IMR-90 (cell line): ENCODE measurements at regions not wholly inside any gene's neighbourhood (a gene's known extent, or its start where the extent isn't known, plus 50 kb on each side); places are given as distances from the start of the nearest gene placed in this dataset.

Experiments used
- ATAC-seq: fragments of 200-7000 bp; cut with Tn5 transposase; 2 replicates; pipeline ENCODE4 v1.9.1; 2020; ENCODE audit warnings: low read depth, mild to moderate bottlenecking, moderate library complexity
- BruUV-seq: library from RNA; stranded (reverse); fragments of 400-500 nt; replicated peaks from 2 replicates; lab custom pipeline; 2021; lab: Mats Ljungman, UMichigan
- CTCF ChIA-PET: fragments of 300-600 bp; formaldehyde crosslinking; extraction: SDS; loops from one replicate; lab custom pipeline; 2021; ENCODE audit warnings: antibody characterized with exemption; lab: Yijun Ruan, JAX
- POLR2A ChIA-PET: fragments of 300-600 bp; sonication (Branson Sonifier 250); formaldehyde crosslinking; loops from one replicate; lab custom pipeline; 2022; ENCODE audit warnings: antibody characterized with exemption; ENCODE audit not compliant: unreplicated experiment; lab: Charles Lee
- DNase-seq: peaks from one replicate; pipeline ENCODE4 v3.0.0; 2013
- H2AFZ ChIP-seq: replicated peaks from 2 replicates; pipeline ENCODE3; 2013; ENCODE audit warnings: low read length, mild to moderate bottlenecking; ENCODE audit not compliant: poor library complexity
- H2AK5ac ChIP-seq: 2 replicates; pipeline ENCODE4 v1.6.1; 2013; ENCODE audit warnings: low read depth, low read length, inconsistent platforms
- H2AK9ac ChIP-seq: replicated peaks from 2 replicates; pipeline ENCODE3; 2013; ENCODE audit warnings: mild to moderate bottlenecking, low read depth, low read length, moderate library complexity; ENCODE audit not compliant: poor library complexity
- H2BK120ac ChIP-seq: 2 replicates; pipeline ENCODE4 v1.6.1; 2013; ENCODE audit warnings: low read depth, low read length, inconsistent platforms
- H2BK15ac ChIP-seq: 3 replicates; pipeline ENCODE4 v1.6.1; 2013; ENCODE audit warnings: low read depth, low read length, inconsistent platforms
- H2BK20ac ChIP-seq: 2 replicates; pipeline ENCODE4 v1.6.1; 2013; ENCODE audit warnings: low read depth, mild to moderate bottlenecking, inconsistent platforms, low read length, moderate library complexity
- H2BK5ac ChIP-seq: 2 replicates; pipeline ENCODE4 v1.6.1; 2013; ENCODE audit warnings: mild to moderate bottlenecking, low read depth, low read length, inconsistent platforms; ENCODE audit not compliant: poor library complexity, severe bottlenecking
- H3K14ac ChIP-seq: replicated peaks from 2 replicates; pipeline ENCODE4 v1.6.1; 2013; ENCODE audit warnings: low read depth, low read length, inconsistent platforms
- H3K18ac ChIP-seq: 2 replicates; pipeline ENCODE4 v1.6.1; 2013; ENCODE audit warnings: low read depth, low read length, control low read depth
- H3K23ac ChIP-seq: 2 replicates; pipeline ENCODE4 v1.6.1; 2013; ENCODE audit warnings: low read depth, low read length, inconsistent platforms
- H3K27ac ChIP-seq: 2 replicates; pipeline ENCODE4 v1.5.1; 2013; ENCODE audit warnings: mild to moderate bottlenecking, control low read depth, low read length; ENCODE audit not compliant: insufficient read depth
- H3K27me3 ChIP-seq: 2 replicates; pipeline ENCODE4 v1.6.1; 2013; ENCODE audit warnings: low read length; ENCODE audit not compliant: control insufficient read depth, insufficient read depth
- H3K36me3 ChIP-seq: 2 replicates; pipeline ENCODE4 v1.6.1; 2013; ENCODE audit warnings: low read length, mixed read lengths; ENCODE audit not compliant: control insufficient read depth, insufficient read depth
- H3K4ac ChIP-seq: 2 replicates; pipeline ENCODE4 v1.6.1; 2013; ENCODE audit warnings: low read depth, low read length, inconsistent platforms
- H3K4me1 ChIP-seq: 2 replicates; pipeline ENCODE4 v1.6.1; 2013; ENCODE audit warnings: low read length, mixed read lengths; ENCODE audit not compliant: control insufficient read depth, insufficient read depth
- H3K4me2 ChIP-seq: 2 replicates; pipeline ENCODE4 v1.6.1; 2013; ENCODE audit warnings: low read depth, mild to moderate bottlenecking, control low read depth, low read length, moderate library complexity
- H3K4me3 ChIP-seq: 2 replicates; pipeline ENCODE4 v1.5.1; 2013; ENCODE audit warnings: low read depth, mild to moderate bottlenecking, control low read depth, low read length, moderate library complexity; ENCODE audit not compliant: insufficient read depth
- H3K56ac ChIP-seq: 2 replicates; pipeline ENCODE4 v1.6.1; 2013; ENCODE audit warnings: low read length, inconsistent platforms; ENCODE audit not compliant: insufficient read depth; ENCODE audit errors: extremely low read depth
- H3K79me1 ChIP-seq, 2 experiments: 2 replicates each; pipeline ENCODE4 v1.6.1; 2013; ENCODE audit warnings: low read length in 2 of 2, inconsistent platforms in 1 of 2, low read depth in 1 of 2
- H3K9ac ChIP-seq: 2 replicates; pipeline ENCODE4 v1.6.1; 2013; ENCODE audit warnings: low read depth, low read length, control low read depth
- H3K9me1 ChIP-seq: 2 replicates; pipeline ENCODE4 v1.6.1; 2013; ENCODE audit warnings: low read length, inconsistent platforms; ENCODE audit not compliant: insufficient read depth
- H3K9me3 ChIP-seq: 2 replicates; pipeline ENCODE4 v1.6.1; 2013; ENCODE audit warnings: low read length; ENCODE audit not compliant: control insufficient read depth, insufficient read depth
- H4K20me1 ChIP-seq: 2 replicates; pipeline ENCODE4 v1.6.1; 2013; ENCODE audit warnings: low read length, inconsistent platforms; ENCODE audit not compliant: insufficient read depth
- H4K5ac ChIP-seq: 2 replicates; pipeline ENCODE4 v1.6.1; 2013; ENCODE audit warnings: mild to moderate bottlenecking, low read depth, low read length, control low read depth
- H4K8ac ChIP-seq, 2 experiments: 2 replicates each; pipeline ENCODE4 v1.6.1; 2013; ENCODE audit warnings: low read depth in 2 of 2, low read length in 2 of 2, control low read depth in 1 of 2, inconsistent platforms in 1 of 2
- H4K91ac ChIP-seq: 2 replicates; pipeline ENCODE4 v1.6.1; 2013; ENCODE audit warnings: low read depth, low read length, inconsistent platforms; ENCODE audit not compliant: insufficient read depth
- BHLHE40 ChIP-seq: fragments of 150-350 bp; IDR thresholded peaks from 2 replicates; pipeline ENCODE4 v1.6.1; 2016; ENCODE audit warnings: mild to moderate bottlenecking, low read depth, low read length
- CEBPB ChIP-seq: IDR thresholded peaks from 2 replicates; pipeline ENCODE4 v1.6.1; 2012; ENCODE audit warnings: low read depth, low read length, improper control_type of control experiment
- CHD1 ChIP-seq: IDR thresholded peaks from 2 replicates; pipeline ENCODE4 v1.6.1; 2012; ENCODE audit warnings: low read depth, low read length, improper control_type of control experiment
- FOS ChIP-seq: fragments of 150-350 bp; IDR thresholded peaks from 2 replicates; pipeline ENCODE4 v1.6.1; 2016; ENCODE audit warnings: low read depth, low read length
- MAFK ChIP-seq: IDR thresholded peaks from 2 replicates; pipeline ENCODE4 v1.6.1; 2012; ENCODE audit warnings: low read depth, low read length, improper control_type of control experiment
- MAZ ChIP-seq: IDR thresholded peaks from 2 replicates; pipeline ENCODE4 v1.6.1; 2012; ENCODE audit warnings: low read depth, mild to moderate bottlenecking, low read length, improper control_type of control experiment, moderate library complexity, borderline replicate concordance
- MXI1 ChIP-seq: IDR thresholded peaks from 2 replicates; pipeline ENCODE4 v1.6.1; 2012; ENCODE audit warnings: low read depth, mild to moderate bottlenecking, low read length, moderate library complexity, borderline replicate concordance
- NFE2L2 ChIP-seq: fragments of 150-350 bp; IDR thresholded peaks from 2 replicates; pipeline ENCODE4 v1.6.1; 2016; ENCODE audit warnings: low read depth, mild to moderate bottlenecking, low read length
- POLR2A ChIP-seq: IDR thresholded peaks from 2 replicates; pipeline ENCODE4 v1.6.1; 2012; ENCODE audit warnings: mild to moderate bottlenecking, low read depth, low read length
- RAD21 ChIP-seq: IDR thresholded peaks from 2 replicates; pipeline ENCODE4 v1.6.1; 2012; ENCODE audit warnings: low read length, improper control_type of control experiment
- RCOR1 ChIP-seq: IDR thresholded peaks from 2 replicates; pipeline ENCODE4 v1.6.1; 2012; ENCODE audit warnings: mild to moderate bottlenecking, low read length, improper control_type of control experiment; ENCODE audit not compliant: insufficient replicate concordance
- RFX5 ChIP-seq: IDR thresholded peaks from 2 replicates; pipeline ENCODE4 v1.8.0; 2012; ENCODE audit warnings: low read depth, mild to moderate bottlenecking, low read length, moderate library complexity
- SMC3 ChIP-seq: fragments of 150-350 bp; IDR thresholded peaks from 2 replicates; pipeline ENCODE4 v1.6.1; 2016; ENCODE audit warnings: low read depth, mild to moderate bottlenecking, antibody characterized with exemption, low read length, moderate library complexity
- dilution Hi-C: fragments of 300-500 bp; cut with HindIII; formaldehyde crosslinking; loops from one replicate; pipeline ENCODE4 v1.14.3; 2018; ENCODE audit warnings: low sequenced_read_pairs; ENCODE audit not compliant: unreplicated experiment
- in situ Hi-C: fragments of 300-500 bp; cut with MboI; formaldehyde crosslinking; loops from 3 replicates; pipeline ENCODE4 v1.14.3; 2019; ENCODE audit warnings: low sequenced_read_pairs, inconsistent platforms, mixed read lengths
- intact Hi-C: fragments of 100-400 bp; cut with micrococcal nuclease; formaldehyde crosslinking; loops from 2 replicates; pipeline ENCODE4 v1.10.0; 2022
- TF ChIP-seq, protein P1 (sequence below): fragments of 150-350 bp; IDR thresholded peaks from 2 replicates; pipeline ENCODE4 v1.6.1; 2017; ENCODE audit warnings: mild to moderate bottlenecking, antibody characterized with exemption, low read length, low read depth
- TF ChIP-seq, protein P2 (sequence below): fragments of 150-350 bp; IDR thresholded peaks from 2 replicates; pipeline ENCODE4 v1.6.1; 2016; ENCODE audit warnings: low read depth, mild to moderate bottlenecking, low read length, moderate library complexity, borderline replicate concordance
- TF ChIP-seq, protein P3 (sequence below): conservative IDR thresholded peaks from 2 replicates; pipeline ENCODE4 v1.5.1; 2012; ENCODE audit warnings: mild to moderate bottlenecking, low read depth, low read length, improper control_type of control experiment

DNA sequence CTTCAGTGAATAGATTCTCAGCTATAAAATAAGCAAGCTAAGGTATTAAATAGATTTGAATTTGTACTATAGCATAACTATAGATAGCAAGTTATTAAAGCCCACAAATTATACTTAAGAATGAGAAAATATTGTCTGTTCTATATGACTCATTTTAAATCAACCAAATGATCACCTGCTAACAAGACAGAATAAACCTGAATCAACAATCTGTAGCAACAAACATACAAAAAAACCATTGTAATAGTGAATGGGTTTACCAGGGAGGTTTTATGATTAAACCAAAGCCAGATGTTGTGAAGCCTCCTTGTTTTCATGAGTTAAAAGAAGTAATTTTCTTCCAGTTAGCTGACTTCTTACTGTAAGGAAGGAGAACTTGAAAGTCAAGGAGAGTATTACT is 71.9 kb upstream of the HTR1B start:
- in situ Hi-C loops, result no loop called here
- no peak overlapping the region for H3K14ac ChIP-seq
- no peak overlapping the region for H3K4ac ChIP-seq
- H3K9me3 ChIP-seq, result no peaks in the 10 kb centered on the region
- CTCF ChIA-PET, result no interaction called here
- H3K9ac ChIP-seq, result no peak overlapping the region
- H4K91ac ChIP-seq, result no peak overlapping the region
- no peaks in the 10 kb centered on the region for H3K36me3 ChIP-seq
- intact Hi-C loops, result no loop called here
- ATAC-seq (no peak), DNase-seq (no peak)
- dilution Hi-C loops, result no loop called here
- POLR2A ChIA-PET, result no interaction called here
- no peak overlapping the region for H3K4me3 ChIP-seq
- H2AFZ ChIP-seq, result no peak overlapping the region
- H3K18ac ChIP-seq, result no peak overlapping the region
- no peak overlapping the region for H3K56ac ChIP-seq
- no peak overlapping the region for H4K8ac ChIP-seq
- H3K9me1 ChIP-seq, result no peaks in the 10 kb centered on the region
- H3K23ac ChIP-seq, result no peak overlapping the region
- no peaks in the 10 kb centered on the region for H3K27me3 ChIP-seq
- H2BK20ac ChIP-seq, result no peak overlapping the region
- H2BK5ac ChIP-seq, result no peak overlapping the region
- no peak overlapping the region for H2AK5ac ChIP-seq
- H3K79me1 ChIP-seq, result no peaks in the 10 kb centered on the region
- no peaks in the 10 kb centered on the region for H3K4me1 ChIP-seq
- TF ChIP-seq MAZ (no peak), POLR2A (no peak), MXI1 (no peak), RFX5 (no peak), CEBPB (no peak), RCOR1 (no peak), CHD1 (no peak), SMC3 (no peak), BHLHE40 (no peak), RAD21 (no peak), FOS (no peak), NFE2L2 (no peak), MAFK (no peak)
- TF ChIP-seq, protein P1, sequence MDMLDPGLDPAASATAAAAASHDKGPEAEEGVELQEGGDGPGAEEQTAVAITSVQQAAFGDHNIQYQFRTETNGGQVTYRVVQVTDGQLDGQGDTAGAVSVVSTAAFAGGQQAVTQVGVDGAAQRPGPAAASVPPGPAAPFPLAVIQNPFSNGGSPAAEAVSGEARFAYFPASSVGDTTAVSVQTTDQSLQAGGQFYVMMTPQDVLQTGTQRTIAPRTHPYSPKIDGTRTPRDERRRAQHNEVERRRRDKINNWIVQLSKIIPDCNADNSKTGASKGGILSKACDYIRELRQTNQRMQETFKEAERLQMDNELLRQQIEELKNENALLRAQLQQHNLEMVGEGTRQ, result no peak
- TF ChIP-seq, protein P2, sequence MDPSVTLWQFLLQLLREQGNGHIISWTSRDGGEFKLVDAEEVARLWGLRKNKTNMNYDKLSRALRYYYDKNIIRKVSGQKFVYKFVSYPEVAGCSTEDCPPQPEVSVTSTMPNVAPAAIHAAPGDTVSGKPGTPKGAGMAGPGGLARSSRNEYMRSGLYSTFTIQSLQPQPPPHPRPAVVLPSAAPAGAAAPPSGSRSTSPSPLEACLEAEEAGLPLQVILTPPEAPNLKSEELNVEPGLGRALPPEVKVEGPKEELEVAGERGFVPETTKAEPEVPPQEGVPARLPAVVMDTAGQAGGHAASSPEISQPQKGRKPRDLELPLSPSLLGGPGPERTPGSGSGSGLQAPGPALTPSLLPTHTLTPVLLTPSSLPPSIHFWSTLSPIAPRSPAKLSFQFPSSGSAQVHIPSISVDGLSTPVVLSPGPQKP, result no peak
- TF ChIP-seq, protein P3, sequence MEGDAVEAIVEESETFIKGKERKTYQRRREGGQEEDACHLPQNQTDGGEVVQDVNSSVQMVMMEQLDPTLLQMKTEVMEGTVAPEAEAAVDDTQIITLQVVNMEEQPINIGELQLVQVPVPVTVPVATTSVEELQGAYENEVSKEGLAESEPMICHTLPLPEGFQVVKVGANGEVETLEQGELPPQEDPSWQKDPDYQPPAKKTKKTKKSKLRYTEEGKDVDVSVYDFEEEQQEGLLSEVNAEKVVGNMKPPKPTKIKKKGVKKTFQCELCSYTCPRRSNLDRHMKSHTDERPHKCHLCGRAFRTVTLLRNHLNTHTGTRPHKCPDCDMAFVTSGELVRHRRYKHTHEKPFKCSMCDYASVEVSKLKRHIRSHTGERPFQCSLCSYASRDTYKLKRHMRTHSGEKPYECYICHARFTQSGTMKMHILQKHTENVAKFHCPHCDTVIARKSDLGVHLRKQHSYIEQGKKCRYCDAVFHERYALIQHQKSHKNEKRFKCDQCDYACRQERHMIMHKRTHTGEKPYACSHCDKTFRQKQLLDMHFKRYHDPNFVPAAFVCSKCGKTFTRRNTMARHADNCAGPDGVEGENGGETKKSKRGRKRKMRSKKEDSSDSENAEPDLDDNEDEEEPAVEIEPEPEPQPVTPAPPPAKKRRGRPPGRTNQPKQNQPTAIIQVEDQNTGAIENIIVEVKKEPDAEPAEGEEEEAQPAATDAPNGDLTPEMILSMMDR, result no peak
- H4K20me1 ChIP-seq, result no peaks in the 10 kb centered on the region
- no peak overlapping the region for H3K27ac ChIP-seq
- no peak overlapping the region for H4K5ac ChIP-seq
- no TSS peak for BruUV-seq
- H3K4me2 ChIP-seq, result no peak overlapping the region
- H2AK9ac ChIP-seq, result no peak overlapping the region
- no peak overlapping the region for H2BK120ac ChIP-seq
- no peak overlapping the region for H2BK15ac ChIP-seq
